GM12878 (cell line): ENCODE measurements at regions not wholly inside any gene's neighbourhood (a gene's known extent, or its start where the extent isn't known, plus 50 kb on each side); places are given as distances from the start of the nearest gene placed in this dataset.

Experiments used
- ATAC-seq: fragments of 200-7000 bp; cut with Tn5 transposase; 3 replicates; pipeline ENCODE4 v1.9.1; 2020; ENCODE audit warnings: mild to moderate bottlenecking, moderate library complexity
- BruUV-seq: library from RNA; stranded (reverse); fragments of 400-500 nt; replicated peaks from 2 replicates; lab custom pipeline; 2021; lab: Mats Ljungman, UMichigan
- CTCF ChIA-PET: fragments of 300-600 bp; sonication (Branson Sonifier 250); formaldehyde crosslinking; extraction: SDS; loops from one replicate; lab custom pipeline; 2021; ENCODE audit warnings: inconsistent platforms; lab: Yijun Ruan, JAX
- POLR2A ChIA-PET: fragments of 350-600 bp; formaldehyde crosslinking; extraction: SDS; loops from one replicate; lab custom pipeline; 2021; ENCODE audit warnings: inconsistent platforms; lab: Charles Lee
- RAD21 ChIA-PET: fragments of 300-600 bp; sonication (Branson Sonifier 250); formaldehyde crosslinking; loops from one replicate; lab custom pipeline; 2023; ENCODE audit warnings: antibody characterized with exemption; ENCODE audit not compliant: unreplicated experiment; lab: Charles Lee
- SMC1A ChIA-PET: fragments of 300-600 bp; sonication (Branson Sonifier 250); formaldehyde crosslinking; loops from one replicate; lab custom pipeline; 2023; ENCODE audit not compliant: unreplicated experiment, uncharacterized antibody; lab: Charles Lee
- DNase-seq: peaks from one replicate; pipeline ENCODE4 v3.0.0-alpha.2; 2011; ENCODE audit warnings: low read depth, low spot score
- FAIRE-seq: peaks from 3 replicates; lab custom pipeline; 2011; peaks lifted over from hg19 to GRCh38; lab: Jason Lieb, UNC
- H2AFZ ChIP-seq: 2 replicates; pipeline ENCODE4 v1.6.0; 2011; ENCODE audit warnings: low read depth, low read length, control low read depth; ENCODE audit not compliant: control insufficient read depth
- H3K27ac ChIP-seq: 2 replicates; pipeline ENCODE4 v1.5.1; 2011; ENCODE audit warnings: control low read depth; ENCODE audit not compliant: control insufficient read depth, insufficient read depth
- H3K27me3 ChIP-seq, 2 experiments: replicated peaks in 1 of 2; 2 replicates each; pipeline versions ENCODE4 v1.6.0 to v1.6.1; 2011; ENCODE audit warnings: low read length in 1 of 2; ENCODE audit not compliant: control insufficient read depth in 2 of 2, insufficient read depth in 2 of 2
- H3K36me3 ChIP-seq, 2 experiments: 2 replicates each; pipeline ENCODE4 v1.5.1; 2011; ENCODE audit warnings: low read length in 1 of 2; ENCODE audit not compliant: control insufficient read depth in 2 of 2, insufficient read depth in 2 of 2
- H3K4me1 ChIP-seq: 2 replicates; pipeline ENCODE4 v1.6.1; 2011; ENCODE audit warnings: mild to moderate bottlenecking, low read length, moderate library complexity, mixed read lengths; ENCODE audit not compliant: control insufficient read depth, insufficient read depth
- H3K4me2 ChIP-seq: 2 replicates; pipeline ENCODE4 v1.6.0; 2011; ENCODE audit warnings: control low read depth; ENCODE audit not compliant: control insufficient read depth, insufficient read depth
- H3K4me3 ChIP-seq: fragments of 200-600 bp; sonication (generic); 2 replicates; pipeline ENCODE4 v1.5.1; 2016
- H3K79me2 ChIP-seq: 2 replicates; pipeline ENCODE4 v1.6.0; 2011; ENCODE audit warnings: low read length; ENCODE audit not compliant: control insufficient read depth, insufficient read depth
- H3K9ac ChIP-seq: 2 replicates; pipeline ENCODE4 v1.8.0; 2011; ENCODE audit warnings: low read length, control low read depth, mixed read lengths; ENCODE audit not compliant: control insufficient read depth, insufficient read depth
- H3K9me3 ChIP-seq: replicated peaks from 3 replicates; pipeline ENCODE4 v1.5.1; 2011; ENCODE audit warnings: mild to moderate bottlenecking, low read length; ENCODE audit not compliant: control insufficient read depth, insufficient read depth
- H4K20me1 ChIP-seq: 2 replicates; pipeline ENCODE4 v1.6.0; 2011; ENCODE audit not compliant: control insufficient read depth, insufficient read depth
- BCL11A ChIP-seq: IDR thresholded peaks from 2 replicates; pipeline ENCODE4 v1.6.1; 2011; ENCODE audit warnings: low read depth, low read length
- BHLHE40 ChIP-seq, 2 experiments: fragments of 450-650 bp in 1 of 2; IDR thresholded peaks; 2 replicates each; pipeline ENCODE4 v1.6.1; 2011 to 2017; ENCODE audit warnings: low read depth in 2 of 2, borderline replicate concordance in 1 of 2, improper control_type of control experiment in 1 of 2, low read length in 1 of 2, mild to moderate bottlenecking in 1 of 2
- E4F1 ChIP-seq: fragments of 450-650 bp; IDR thresholded peaks from 2 replicates; pipeline ENCODE4 v1.6.1; 2018; ENCODE audit warnings: borderline replicate concordance, mild to moderate bottlenecking; ENCODE audit not compliant: partially characterized antibody
- EED ChIP-seq: sonication (generic); IDR thresholded peaks from 2 replicates; pipeline ENCODE4 v1.6.1; 2016; ENCODE audit warnings: antibody characterized with exemption, low read depth
- FOXM1 ChIP-seq: IDR thresholded peaks from 2 replicates; pipeline ENCODE4 v1.6.1; 2012; ENCODE audit warnings: low read depth, mild to moderate bottlenecking, inconsistent platforms, low read length, moderate library complexity
- IKZF1 ChIP-seq: fragments of 450-650 bp; conservative IDR thresholded peaks from 2 replicates; pipeline ENCODE4 v1.6.1; 2017; ENCODE audit warnings: antibody characterized with exemption, mild to moderate bottlenecking
- MAX ChIP-seq: IDR thresholded peaks from 2 replicates; pipeline ENCODE4 v1.6.1; 2012; ENCODE audit warnings: low read depth, low read length, improper control_type of control experiment
- MLLT1 ChIP-seq: fragments of 450-650 bp; IDR thresholded peaks from 2 replicates; pipeline ENCODE4 v1.6.1; 2016; ENCODE audit warnings: mild to moderate bottlenecking
- MTA3 ChIP-seq: IDR thresholded peaks from 2 replicates; pipeline ENCODE4 v1.6.1; 2012; ENCODE audit warnings: low read length, inconsistent platforms, borderline replicate concordance
- NFXL1 ChIP-seq: fragments of 450-650 bp; IDR thresholded peaks from 2 replicates; pipeline ENCODE4 v1.6.1; 2017; ENCODE audit warnings: antibody characterized with exemption, mild to moderate bottlenecking, borderline replicate concordance
- POLR2AphosphoS2 ChIP-seq: IDR thresholded peaks from 2 replicates; pipeline ENCODE4 v1.6.1; 2011; ENCODE audit warnings: low read depth, mild to moderate bottlenecking, low read length, improper control_type of control experiment, moderate library complexity
- POLR2AphosphoS5 ChIP-seq: IDR thresholded peaks from 2 replicates; pipeline ENCODE4 v1.6.1; 2011; ENCODE audit warnings: mild to moderate bottlenecking, low read length, inconsistent platforms
- SIX5 ChIP-seq: IDR thresholded peaks from 2 replicates; pipeline ENCODE4 v1.6.1; 2011; ENCODE audit warnings: mild to moderate bottlenecking, low read depth, low read length, moderate library complexity; ENCODE audit not compliant: severe bottlenecking
- SKIL ChIP-seq: fragments of 450-650 bp; IDR thresholded peaks from 2 replicates; pipeline ENCODE4 v1.6.1; 2017; ENCODE audit warnings: mild to moderate bottlenecking, low read depth, inconsistent platforms; ENCODE audit not compliant: poor library complexity, severe bottlenecking
- ZBTB4 ChIP-seq: fragments of 450-650 bp; formaldehyde crosslinking; IDR thresholded peaks from 2 replicates; pipeline ENCODE4 v1.4.0; 2022; ENCODE audit warnings: mild to moderate bottlenecking, moderate library complexity
- WGBS: methylation state at CpG from one replicate; pipeline ENCODE4 v1.1.6; 2016; ENCODE audit warnings: low lambda C conversion rate; ENCODE audit not compliant: insufficient replicate concordance, insufficient coverage; ENCODE audit errors: missing lambda C conversion rate; 5-methylcytosine and 5-hydroxymethylcytosine counted together
- in situ Hi-C: fragments of 300-500 bp; cut with MboI; formaldehyde crosslinking; loops from 9 replicates; pipeline ENCODE4 v1.14.3; 2018; ENCODE audit warnings: mixed read lengths
- intact Hi-C: fragments of 100-400 bp; cut with micrococcal nuclease; formaldehyde crosslinking; loops from one replicate; pipeline ENCODE4 v1.14.2; 2022; ENCODE audit not compliant: unreplicated experiment

- FAIRE-seq (no peak), DNase-seq (no peak), ATAC-seq (no peak; the same call in 1 of the 3 replicates)
- intact Hi-C loops (loop anchor here (5.0 kb wide), 1 partner anchor 61 kb away; no protein-coding TSS in a partner anchor), in situ Hi-C loops (no loop called here)
- POLR2A ChIA-PET = no interaction called here
- Histone ChIP-seq H3K27ac (no peak overlapping the region), H4K20me1 (no peaks in the 10 kb centered on the region), H3K9ac (no peak overlapping the region), H3K4me1 (peaks cover 20% of the 10 kb centered on the region; the same call in 1 of the 2 replicates), H3K4me2 (no peak overlapping the region), H3K27me3 (no peaks in the 10 kb centered on the region), H3K9me3 (no peaks in the 10 kb centered on the region; the same call in 2 of the 3 replicates), H2AFZ (no peak overlapping the region), H3K36me3 (no peaks in the 10 kb centered on the region), H3K4me3 (no peak overlapping the region), H3K79me2 (no peaks in the 10 kb centered on the region)
- 99% methylated on average over 4 of the region's 4 CpGs for WGBS
- SMC1A ChIA-PET = no interaction called here
- CTCF ChIA-PET = no interaction called here
- RAD21 ChIA-PET = no interaction called here
- no TSS peak for BruUV-seq
- TF ChIP-seq IKZF1 (no peak), MTA3 (no peak), FOXM1 (no peak), MAX (no peak), ZBTB4 (CRISPR knock-in tag) (no peak), MLLT1 (no peak), SIX5 (no peak), SKIL (no peak), E4F1 (no peak), BCL11A (no peak), POLR2AphosphoS5 (no peak), BHLHE40 (IDR thresholded peaks at IDR 0.05; ENCODE audit: borderline replicate concordance in 1 of 2, low read depth in 2 of 2, low read length in 1 of 2) (no peak), EED (no peak), NFXL1 (no peak), POLR2AphosphoS2 (no peak)
These were observed 110.0 kb downstream of the DYRK2 start for GRCh38 chr12:67758521-67758920.
